Central memory CD4-positive, alpha-beta T cell (primary cell): ENCODE measurements at regions not wholly inside any gene's neighbourhood (a gene's known extent, or its start where the extent isn't known, plus 50 kb on each side); places are given as distances from the start of the nearest gene placed in this dataset.
"Not testable (repeated sequence)": the region's sequence is repeated elsewhere in the genome, so short reads cannot be mapped to it uniquely, and the experiment has no call there.

Source experiments
- DNase-seq: peaks from one replicate; pipeline ENCODE4 v3.0.0; 2022

DNA sequence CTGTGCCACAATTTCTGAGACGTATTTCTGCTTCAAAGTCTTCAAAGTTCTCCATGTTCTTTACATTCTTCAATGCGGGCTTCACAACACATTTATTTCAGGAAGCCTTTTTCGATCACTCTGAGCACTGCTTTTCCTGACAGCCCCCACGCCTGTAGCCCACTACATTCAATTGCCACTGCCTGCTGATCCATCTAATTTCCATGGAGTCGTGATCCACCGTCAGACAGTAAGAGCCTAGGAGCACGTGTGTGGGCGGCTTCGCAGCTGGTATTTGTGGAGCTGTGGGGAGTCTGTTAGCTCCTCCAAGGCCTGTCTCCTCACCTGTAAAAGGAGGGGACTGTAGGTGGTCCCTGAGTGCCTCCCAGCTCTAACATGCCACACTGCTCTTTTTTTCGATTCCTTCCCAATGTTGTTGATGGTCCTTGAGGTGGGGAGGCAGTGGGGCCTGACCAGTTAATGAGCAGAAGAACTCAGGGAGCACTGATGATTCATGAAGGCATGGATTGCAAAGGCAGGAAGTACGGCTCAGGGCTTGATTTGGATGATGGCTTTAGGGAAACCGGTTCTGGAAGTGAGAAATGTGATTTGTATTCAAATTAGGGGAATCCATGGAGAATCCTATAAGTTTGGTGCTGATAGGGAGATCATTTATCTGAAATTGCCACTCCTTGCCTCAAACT is 401.1 kb upstream of the PODXL start:
- DNase-seq, result no peak

DNA sequence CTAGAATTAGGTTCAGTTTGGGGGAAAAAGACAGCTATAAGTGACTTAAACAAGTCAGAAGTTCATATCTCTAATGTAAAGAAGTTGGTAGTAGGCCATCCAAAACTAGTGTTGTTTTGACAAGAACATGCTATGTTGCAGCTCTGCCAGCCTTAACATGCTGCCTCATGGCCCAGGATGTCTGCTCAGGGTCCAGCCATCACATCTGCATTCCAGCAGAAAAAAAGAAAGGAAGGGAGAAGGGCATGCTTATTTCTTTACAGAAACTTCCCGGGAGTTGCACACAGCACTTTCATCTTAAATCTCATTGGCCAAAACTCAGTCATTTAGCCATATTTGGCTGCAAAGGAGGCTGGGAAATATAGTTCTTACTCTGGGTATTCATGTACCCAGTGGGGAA is 400.4 kb upstream of the PODXL start:
- DNase-seq, result no peak

DNA sequence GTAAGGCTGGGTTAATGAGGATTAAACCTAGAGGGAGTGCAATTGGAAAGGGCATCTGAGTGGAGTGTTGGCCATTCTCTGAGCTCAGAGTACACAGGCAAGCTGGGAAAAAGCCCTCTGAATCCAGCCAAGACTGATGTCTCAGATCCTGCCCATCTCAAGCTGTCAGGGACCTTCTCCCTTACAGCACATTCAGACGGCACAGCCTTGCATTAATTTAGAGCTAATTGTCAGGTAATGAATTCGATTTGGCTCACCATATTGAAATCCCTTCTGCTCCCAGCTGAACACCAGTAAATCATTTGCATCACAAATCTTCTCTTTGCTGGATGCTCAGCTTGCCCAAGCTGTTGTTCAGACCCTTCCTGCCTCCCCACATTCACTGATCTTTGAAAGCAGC is 399.3 kb upstream of the PODXL start:
- no peak for DNase-seq

DNA sequence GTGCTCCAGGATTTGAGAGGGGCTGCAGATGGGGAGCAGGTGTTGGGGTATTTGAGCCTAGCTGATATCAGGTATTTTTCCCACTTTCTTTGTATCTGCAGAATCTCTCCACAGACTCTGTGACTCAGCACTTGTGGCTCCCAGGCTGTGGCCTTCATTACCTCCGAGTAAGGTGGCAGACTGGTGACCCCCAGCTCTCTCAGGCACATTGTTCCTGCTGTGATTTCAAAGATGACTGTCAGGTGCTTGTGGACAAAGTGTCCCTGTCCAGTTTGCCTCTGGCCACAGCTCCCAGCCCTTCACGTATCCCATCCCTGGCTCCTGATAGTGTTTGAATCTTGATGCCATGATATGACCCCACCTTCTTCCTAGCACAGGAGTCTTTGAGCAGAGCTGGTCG is 396.8 kb upstream of the PODXL start:
- no peak for DNase-seq

DNA sequence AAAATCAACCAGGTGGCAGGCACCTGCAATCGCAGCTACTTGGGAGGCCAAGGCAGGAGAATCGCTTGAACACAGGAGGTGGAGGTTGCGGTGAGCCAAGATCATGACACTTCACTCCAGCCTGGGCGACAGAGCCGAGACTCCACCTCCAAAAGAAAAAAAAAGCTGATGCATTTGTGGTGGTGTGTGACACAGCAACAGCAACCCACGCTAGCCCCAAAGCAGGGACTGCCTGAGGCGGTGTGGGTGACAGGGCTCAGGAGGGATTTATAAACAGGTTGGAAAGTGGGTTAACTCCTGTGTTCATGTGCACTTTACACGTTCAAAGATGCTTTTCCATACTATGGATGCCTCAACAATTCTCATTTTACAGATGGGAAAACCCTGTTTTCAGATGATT is 395.9 kb upstream of the PODXL start:
- no peak for DNase-seq

DNA sequence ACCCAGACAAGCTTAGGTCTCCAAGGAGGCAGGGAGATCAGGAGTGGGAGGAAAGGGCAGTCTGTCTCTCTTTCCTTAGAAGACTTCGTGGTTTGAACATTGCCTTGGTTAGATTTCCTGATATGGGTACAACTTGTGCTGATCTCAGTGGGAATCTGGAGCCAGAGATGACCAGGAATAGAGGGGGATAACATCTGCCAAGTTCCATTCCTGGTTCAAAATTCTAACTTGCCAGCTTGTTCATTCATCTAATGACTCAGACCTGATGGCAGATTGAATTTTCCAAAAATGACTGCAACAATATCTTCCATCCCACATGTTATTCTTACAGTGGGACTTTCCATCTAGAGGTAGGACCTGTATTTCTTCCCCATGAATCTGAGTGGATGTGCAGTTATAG is 394.3 kb upstream of the PODXL start:
- no peak for DNase-seq

DNA sequence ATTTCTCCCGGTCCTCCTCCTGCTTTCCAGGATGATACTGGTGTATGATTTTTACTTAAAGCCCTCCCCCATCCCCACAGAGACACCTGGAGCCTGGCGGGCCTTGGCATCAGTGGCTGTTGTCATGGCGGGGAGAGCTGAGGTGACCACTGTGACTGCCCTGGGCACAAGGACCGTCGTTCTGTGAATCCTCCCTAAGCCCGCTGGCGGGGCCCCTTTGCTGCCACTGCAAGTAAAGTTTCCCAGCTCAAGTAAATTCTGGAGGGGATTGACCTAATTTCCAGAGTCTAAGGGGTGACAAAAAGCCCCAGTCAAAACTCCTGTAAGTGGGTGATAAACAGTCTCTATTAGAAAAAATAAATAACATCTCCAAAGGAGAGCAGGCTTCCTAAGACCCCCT is 393.2 kb upstream of the PODXL start:
- DNase-seq, result no peak

DNA sequence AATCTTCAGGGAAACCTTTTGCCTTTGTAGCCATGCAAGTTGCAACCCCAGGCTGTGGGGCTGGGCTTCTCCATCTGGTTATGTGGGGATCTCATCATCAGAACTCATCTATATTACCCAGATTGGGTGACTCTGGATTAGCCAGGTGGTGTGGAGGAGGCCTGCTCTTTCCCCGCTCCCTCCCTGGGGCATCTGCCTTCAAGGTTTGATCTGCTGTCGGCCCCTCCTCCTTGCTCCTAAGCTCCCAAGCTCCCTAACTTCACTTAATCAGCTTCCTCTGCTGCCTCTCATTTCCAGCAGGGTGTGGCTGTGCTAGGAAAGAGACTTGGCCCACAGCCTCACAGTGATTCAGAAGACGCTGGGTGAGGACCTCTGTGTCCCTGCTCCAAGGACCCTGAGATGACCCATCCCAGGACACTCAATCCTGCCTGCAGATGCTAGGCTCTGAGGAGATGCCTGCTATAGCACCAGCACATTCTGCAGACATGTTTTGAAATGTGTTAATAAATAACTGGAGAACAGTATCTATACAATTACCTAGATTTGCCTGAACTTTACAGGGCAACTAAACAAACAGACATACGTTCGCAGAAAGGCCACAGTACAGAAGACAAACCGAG is 392.1 kb upstream of the PODXL start:
- DNase-seq, result no peak

DNA sequence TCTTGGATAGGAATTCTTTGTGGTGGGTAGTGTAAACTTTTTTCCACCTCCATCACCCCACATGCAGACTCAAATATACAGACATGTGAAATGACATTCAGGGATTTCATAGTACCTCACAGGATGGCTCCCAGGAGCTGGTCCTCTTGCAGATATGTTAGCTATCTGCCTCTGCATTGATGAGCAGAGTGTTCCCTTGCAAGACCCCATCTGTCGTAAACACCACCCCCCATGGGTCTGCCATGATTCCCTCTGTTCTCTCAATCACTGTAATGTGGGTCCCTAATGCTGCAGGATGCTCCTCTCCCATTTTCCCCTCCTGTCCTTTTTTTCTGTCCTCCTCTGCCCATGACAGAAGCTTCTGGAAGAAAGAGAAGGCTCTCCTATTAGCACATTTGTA is 391.2 kb upstream of the PODXL start:
- DNase-seq, result no peak

DNA sequence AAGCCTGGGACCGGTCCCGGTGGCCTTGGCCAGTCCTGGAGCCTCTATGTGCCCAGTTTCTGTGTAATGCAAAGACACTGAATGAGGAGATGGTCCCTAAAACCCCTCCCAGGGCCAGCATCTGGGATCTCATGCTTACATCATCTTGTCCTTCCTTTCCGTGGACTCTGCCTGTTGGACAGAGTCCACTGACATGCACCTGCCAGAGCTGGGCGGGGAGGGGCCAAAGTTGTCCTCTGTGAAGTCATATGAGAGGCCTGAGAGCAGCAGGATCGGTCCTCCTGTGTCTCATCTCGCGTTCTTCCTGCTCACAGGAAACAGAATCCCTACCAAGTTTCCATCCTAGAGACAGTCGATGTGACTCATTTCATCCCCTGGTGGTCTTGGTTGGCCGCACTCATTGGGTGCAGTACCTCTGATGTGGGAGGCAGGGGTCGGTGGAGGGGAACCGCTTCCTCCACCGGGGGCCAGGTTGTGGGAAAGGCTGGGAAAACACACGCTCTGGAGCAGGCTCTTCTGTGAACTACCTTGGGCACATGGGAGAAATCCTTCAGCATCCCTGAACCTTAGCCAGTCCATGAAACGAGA is 389.6 kb upstream of the PODXL start:
- no peak for DNase-seq

DNA sequence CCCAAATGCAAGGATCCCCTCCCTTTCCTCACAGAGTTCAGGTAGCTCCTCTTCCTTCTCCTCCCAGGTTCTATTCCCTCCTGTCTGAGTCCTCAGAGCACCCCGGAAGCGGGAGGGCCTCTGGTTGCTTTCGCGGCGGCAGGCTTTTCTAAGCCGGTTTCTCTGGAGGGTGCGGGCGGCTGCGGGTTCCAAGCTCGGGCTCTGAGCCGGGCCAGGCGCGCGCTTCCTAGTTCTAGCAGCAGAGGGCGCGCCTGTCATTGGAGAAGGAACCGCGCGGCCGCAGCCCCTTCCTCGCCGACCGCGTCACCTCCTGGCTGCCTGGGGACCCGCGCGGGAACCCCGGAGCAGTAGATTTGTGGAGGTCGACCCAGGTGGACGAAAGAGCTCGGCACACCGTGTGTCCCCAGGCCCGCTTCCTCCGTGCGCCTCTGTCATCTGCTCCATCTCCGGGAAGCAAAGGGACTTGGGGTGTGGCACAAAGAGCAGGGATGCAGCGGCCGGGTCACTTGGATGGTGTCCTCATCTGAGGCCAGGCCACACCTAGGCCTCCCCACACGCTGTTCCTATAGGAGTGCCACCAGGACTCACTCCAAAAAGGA is 389.0 kb upstream of the PODXL start:
- no peak for DNase-seq

DNA sequence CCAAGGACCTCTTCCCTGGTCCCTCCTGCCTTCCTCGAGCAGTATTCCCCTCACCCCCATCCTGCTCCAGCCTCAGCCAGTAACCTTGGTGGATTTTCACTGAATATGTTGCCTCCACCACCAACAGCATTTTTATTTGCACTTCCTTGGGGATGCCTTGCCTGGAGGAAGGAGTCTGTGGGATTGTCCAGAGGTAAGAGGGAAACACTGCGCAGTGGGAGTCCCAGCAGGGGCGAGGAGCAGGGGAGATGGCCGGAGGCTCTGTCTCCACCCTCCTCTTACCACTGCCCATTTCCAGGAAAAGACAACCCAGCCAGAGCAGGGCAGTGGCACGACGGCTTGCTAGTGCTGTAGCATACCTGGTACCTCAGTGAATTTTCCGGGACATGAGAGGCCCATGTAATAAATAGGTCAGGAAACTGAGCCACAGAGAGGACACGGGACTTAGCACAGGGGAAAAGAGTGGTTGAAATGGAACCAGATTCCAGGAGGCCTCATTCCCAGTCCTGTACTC is 388.2 kb upstream of the PODXL start:
- no peak for DNase-seq

DNA sequence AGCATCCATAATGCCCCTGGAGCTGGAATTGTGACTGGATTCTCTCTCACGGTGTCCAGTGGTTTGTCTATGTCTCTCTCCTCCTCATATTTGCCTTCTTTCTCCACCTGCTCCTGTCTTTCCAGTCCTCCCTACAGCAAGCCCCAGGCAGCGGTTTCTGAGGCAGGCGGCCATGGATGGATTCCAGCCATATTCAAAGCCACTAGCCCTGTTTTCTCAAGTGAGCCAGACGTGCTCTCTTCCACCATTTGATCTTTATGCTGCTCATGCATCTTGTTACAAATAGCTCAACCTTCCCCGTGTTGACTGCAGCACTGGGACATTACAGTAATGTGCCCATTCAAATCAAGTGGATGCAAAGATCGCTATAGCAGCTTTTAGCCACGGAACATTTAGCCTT is 387.2 kb upstream of the PODXL start:
- DNase-seq, result no peak

DNA sequence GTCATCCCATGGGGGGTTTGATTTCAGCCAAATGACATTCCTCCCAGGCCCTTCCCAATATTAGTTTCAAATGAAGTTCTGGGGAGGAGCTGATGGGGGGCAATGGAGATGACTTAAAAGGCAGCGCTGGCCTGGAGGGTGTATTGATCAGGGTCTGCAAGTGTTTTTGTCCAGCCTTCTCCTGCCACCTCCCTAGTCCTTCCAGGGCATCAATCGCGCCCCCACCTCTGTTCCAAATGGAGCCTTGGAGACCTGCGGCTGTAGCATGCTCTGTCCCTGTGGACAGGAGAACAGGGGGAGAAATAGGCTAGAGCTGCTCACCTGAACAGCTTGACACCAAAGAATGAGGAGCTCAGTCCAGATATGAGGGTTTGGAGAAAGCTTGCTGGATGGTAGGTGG is 386.8 kb upstream of the PODXL start:
- no peak for DNase-seq

DNA sequence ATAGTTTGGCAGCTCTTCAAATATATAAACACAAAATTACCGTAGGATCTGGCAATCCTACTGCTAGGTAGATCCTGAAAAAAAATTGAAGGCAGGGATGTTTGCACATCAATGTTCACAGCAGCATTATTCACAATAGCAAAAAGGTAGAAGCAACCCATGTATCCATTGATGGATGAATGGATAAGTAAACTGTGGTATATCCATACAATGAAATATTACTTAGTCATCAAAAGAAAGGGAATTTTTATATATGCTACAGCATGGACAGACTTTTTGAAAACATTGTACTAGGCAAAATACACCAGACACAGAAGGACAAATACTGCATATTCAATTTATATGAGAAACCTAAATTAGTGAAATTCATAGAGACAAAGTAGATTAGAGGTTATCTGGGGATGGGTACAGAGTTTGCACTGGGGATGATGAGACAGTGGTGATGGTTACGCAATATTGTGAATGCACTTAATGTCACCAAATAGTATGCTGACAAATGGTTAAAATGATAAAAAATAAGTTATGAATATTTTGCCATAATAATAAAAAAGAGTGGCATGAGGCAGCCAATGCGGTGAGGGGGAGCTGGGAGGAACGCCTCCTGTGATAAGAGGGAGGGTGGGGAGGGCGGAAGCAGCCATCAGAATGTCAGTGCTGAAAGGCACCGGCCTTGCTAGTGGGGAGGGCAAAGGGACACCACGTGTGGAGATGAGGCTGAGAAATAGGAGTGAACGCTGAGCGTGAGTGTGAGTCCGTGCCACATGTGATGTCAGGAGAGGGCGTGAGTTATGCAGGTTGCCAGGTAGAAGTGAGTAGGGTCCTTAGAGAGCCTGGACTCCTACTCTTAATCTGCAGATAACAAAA is 386.1 kb upstream of the PODXL start:
- DNase-seq, result no peak

DNA sequence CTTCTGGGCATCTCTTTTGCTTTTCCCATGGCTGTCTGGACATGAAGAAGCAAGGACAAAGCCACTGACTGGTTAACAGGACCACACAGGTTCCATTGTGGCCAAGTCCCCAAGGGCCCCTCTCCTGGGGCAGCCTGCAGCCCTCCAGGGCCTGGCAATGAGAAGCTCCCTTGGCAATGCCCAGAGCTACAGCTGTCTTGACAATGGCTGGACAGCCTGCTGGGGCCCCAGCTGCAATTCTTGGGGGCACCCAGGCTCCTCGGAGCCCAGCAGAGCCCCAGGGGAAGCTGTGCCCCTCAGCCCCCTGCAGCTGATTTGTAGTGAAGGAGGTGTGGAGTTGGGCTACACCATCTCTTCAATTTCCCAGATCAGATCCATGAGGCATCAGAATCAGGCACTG is 384.9 kb upstream of the PODXL start:
- DNase-seq, result no peak

DNA sequence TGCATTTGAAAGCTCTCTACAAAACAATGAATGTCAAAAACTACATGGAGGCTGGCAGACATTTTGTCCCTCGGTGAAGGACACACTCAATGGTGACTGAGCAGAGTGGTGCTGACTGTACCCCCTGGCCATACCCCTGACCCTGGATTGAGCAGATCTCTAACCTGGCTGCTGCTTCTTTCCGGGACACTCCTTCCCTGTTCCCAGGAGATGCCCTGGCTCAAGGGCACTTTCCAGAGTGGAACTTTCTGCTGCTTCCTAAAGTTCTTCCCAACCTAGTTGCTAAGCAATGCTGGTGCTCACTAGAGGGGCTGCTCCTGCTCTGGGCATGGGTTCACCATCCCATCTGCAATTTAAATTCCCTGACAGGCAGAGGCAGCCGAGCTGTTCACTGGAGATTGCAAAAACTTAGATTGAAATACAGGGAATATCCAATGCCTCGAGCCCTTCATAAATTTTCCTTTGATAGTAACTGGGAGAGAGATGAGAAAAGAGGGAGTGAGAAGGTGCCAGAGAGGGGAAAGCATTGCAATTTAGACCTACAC is 384.3 kb upstream of the PODXL start:
- no peak for DNase-seq

DNA sequence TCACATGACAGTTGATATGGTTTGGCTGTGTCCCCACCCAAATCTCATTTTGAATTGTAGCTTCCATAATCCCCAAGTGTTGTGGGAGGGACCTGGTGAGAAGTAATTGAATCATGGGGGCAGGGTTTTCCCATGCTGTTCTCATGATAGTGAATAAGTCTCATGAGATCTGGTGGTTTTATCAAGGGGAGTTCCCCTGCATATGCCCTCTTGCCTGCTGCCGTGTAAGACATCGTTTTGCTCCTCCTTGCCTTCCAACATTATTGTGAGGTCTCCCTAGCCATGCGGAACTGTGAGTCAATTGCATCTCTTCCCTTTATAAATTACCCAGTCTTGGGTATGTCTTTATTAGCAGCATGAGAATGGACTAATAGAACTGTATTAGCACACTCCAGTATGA is 382.4 kb upstream of the PODXL start:
- not testable (repeated sequence) for DNase-seq

DNA sequence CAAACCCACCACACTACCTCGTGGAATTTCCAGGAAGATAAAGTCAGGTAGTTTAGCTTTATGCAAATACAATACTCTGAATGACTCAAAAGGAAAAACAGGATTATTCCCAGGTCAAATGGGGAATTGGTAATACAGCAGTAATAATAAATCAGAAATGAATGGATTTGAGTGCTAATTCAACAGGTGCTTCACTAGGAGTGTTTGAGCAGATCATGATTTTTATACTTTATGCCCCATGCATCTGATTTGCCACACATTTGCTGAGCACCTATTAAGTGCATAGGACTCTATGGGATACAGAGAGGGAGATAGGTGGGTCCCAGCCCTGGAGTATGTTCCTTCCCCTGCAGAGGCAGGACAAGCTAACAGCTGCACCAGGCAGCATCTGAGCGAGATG is 381.4 kb upstream of the PODXL start:
- DNase-seq, result no peak

DNA sequence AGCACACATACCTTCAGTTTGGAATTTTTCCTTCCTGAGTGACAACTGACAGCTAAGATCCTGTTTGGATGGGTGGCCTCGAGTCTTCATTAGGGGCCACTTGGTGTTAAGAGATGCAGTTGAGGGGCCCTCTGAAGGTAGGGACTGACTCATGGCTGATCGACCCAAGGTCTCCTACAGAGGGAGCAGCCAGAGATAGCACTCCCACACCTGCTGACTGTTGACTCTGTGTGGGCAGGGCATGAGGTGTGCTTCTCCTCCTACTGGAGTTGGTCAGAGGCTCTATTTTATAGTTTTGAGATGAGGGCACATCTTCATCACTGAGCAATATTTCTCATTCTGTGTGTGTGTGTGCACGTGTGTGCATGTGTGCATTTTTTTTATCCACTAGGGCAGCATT is 378.8 kb upstream of the PODXL start:
- DNase-seq, result no peak

DNA sequence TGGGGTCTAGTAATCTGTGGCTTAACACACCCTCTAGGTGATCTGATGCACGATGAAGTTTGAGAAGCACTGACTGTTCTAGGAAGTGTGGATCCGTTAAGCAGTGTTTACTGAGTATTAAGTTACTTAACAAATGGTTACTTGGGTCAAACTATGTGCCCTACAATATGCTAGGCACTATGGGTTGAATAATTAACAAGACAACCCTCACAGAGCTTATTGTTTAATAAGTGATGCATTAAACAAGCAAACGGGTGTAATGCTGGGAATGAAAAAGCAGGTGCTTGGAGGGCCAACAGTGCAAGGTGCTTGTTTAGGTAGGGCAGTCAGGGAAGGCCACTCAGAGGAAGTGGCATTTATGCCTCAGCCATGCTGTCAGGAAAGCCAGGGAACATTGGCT is 378.0 kb upstream of the PODXL start:
- no peak for DNase-seq

DNA sequence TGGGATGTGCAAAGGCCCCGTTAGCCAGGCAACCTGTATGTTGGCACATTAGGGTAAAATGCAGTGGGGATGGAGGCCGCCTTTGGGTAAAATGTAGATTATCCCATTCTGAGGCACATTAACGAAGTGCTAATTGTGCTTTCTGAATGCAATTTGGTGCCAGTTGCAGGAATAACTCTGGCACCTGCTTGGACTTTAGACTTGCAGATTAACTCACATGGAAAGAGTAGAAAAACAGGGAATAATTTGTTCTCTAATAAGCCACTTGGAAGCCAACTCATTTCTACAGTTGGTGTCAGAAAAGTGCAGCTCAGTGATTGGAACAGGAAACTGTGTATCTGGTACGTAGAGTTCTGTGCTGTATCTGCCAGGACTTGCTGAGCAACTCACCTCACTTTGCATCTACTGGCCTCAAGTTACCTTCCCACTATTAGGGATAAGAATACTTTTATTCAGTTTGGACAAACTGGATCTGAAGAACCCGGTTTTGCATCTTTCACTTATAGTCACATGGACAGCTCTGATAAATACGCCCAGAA is 377.4 kb upstream of the PODXL start:
- no peak for DNase-seq

DNA sequence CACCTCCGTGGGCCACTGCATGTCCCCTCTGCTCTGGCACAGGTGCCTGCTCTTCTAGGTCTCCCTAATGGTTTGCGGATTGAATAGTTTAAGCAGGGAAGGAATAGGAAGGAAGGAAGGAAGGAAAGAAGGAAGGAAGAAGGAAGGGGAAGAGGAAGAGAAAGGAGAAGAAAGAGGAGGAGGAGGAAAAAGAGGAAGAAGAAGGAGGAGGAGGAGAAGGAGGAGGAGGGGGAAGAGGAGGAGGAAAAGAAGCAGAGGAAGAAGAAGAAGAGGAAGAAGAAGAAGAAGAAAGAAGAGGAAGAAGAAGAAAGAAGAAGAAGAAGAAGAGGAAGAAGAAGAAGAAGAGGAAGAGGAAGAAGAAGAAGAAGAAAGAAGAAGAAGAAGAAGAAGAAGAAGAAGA is 376.8 kb upstream of the PODXL start:
- DNase-seq, result not testable (repeated sequence)
